ENCODE measurements at regions not wholly inside any gene's neighbourhood (a gene's known extent, or its start where the extent isn't known, plus 50 kb on each side); places are given as distances from the start of the nearest gene placed in this dataset.
"Not testable (repeated sequence)": the region's sequence is repeated elsewhere in the genome, so short reads cannot be mapped to it uniquely, and the experiment has no call there.

DNA sequence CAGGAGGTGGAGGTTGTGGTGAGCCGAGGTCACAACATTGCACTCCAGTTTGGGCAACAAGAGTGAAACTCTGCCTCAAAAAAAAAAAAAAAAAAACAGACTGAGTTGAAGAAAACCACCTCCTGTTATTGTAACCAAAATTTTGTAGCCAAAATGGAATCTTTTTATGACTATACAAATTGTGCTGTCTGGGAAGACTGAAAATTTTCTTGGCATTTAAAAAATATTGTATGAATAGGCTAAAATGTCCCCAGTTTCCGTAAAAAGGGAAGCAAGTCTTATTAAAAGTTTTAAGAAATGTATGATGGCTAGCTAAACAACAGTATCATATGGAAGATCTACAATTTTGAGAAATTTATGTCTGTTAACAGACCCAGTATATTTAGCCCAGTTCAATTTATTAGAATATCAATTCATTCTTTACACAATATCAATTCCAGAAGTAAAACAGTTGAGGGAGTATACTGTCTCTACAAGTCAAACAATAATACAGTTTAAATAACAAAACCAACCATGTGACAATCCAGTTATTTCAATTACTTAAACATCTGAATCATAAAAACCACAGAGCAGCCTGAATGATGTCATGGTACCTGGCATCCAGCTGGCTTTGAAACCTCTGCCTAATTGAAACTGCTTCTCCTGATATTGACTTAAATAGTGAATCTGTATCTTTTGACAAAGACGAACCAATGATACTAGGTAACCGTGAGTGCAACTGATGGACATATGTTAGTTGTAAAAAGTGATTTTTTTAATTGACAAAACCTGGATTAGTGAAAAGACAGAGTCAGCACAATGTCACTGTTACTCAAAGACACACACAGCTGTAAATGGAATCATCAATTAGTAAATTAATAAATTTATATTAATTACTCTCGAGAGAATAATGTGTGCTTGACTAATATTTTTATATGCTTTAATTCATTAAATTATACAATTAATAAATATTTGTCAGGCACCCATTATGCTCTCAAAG is 166.6 kb upstream of the MARCKS start:
- DNase-seq (ENCODE audit: low read depth in 4 of 4, low spot score in 3 of 4) = no peak

DNA sequence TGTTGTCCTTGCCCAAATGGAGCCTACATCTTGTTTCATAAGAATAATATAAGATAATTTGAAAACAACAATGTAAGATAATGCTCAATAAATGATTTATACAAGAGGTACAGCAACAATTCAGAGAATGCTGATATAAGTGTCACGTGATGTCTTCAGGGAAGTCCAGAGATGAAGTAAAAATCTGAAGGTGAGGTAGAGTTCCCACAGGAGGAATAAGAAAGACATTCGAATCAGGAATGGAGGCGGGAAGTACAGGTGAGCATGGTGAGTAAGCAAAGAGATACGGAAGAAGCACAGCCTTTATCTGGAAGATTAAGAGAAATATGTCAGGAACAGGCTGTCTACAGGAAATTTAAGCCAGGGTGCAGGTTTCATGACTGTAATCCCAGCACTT is 165.9 kb upstream of the MARCKS start:
- no peak for DNase-seq (ENCODE audit: low read depth in 4 of 4, low spot score in 3 of 4)

DNA sequence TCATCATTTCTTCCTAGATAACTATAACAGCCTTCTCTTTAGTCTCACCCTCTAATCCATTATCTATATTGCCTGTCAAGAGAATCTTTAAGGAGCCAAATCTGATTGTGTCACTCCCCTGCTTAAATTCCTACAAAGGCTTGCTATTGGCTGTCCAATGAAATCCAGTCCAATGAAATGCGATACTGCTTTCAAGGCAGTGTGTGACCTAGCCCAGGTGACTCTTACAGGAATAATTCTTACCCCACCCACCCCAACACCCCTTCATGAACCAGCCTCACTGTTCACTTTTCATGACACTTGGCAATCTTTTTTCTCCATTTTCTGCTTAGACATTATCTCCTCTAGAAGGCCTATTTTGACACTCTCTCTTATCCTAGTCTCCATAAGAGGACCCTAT is 163.3 kb upstream of the MARCKS start:
- no peak for DNase-seq (ENCODE audit: low read depth in 4 of 4, low spot score in 3 of 4)

DNA sequence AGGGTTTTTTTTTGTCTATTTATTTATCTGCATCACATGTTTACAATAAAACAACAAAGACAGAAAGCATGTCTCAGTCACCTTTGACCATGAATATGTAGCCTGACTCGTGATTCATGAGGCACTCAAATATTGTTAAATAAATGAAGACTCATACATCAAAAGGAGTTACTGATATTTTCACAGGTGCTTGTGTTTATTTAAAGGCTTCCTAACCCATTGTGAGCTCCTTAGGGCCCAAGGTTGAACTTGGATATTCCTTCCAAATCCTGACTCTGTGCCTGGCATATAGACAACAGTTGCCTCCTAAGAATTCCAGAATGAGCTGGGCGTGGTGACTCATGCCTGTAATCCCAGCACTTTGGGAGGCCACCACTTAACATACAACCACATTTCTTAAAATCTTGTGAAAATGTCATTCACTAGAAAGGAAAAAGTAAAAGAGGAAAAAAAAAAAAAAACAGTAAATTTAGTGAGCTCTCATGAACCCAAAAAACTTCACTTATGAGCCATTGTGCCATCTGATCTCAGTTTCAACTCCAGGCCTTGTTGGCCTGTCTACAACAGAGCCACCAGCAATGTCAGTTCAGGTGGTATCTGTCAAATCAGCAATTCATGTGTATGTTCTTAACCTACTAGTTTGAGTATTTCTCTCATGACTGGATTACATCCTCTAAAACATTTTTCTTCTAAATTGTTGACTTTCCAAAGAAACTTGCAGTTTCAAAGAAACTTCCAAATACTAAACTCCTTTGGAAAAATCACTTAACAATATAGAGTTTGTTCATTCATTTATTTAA is 162.7 kb upstream of the MARCKS start:
- DNase-seq (ENCODE audit: low read depth in 4 of 4, low spot score in 3 of 4) = no peak

DNA sequence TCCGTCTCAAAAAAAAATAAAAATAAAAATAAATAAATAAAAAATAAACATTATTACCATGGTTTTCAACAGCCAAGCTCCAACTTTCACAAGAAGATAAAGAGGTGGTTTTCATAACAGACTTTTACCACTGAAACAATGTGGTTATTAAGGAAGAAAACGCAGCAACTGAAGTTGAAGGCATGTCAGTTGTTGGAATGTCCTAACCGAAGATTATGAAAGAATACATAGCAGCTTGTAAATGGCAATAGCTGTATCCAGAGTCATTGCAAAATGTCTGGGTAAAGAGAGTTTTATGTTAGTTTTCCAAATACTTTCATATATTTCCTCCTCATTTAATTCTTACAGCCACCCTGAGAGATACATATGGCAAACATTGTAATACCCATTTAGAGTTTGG is 161.6 kb upstream of the MARCKS start:
- no peak for DNase-seq (ENCODE audit: low read depth in 4 of 4, low spot score in 3 of 4)

DNA sequence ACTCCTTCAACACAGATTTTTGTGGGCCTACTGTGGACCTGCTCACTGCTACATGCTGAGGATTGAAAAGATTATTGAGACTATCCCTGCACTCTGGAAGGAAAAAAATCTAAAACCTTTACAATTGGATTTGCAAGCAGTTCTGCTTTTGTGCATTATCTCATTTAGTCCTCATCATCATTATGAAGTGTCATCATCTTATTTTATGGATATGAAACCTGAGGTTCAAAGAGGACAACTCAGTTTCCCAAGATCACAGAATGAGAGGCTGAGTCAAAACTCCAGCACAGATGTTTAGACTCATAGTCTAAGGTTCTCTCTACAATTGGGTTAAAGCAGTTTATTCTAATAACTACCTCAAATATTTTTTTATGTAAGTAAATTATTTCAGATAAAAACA is 160.2 kb upstream of the MARCKS start:
- no peak for DNase-seq (ENCODE audit: low read depth in 4 of 4, low spot score in 3 of 4)

DNA sequence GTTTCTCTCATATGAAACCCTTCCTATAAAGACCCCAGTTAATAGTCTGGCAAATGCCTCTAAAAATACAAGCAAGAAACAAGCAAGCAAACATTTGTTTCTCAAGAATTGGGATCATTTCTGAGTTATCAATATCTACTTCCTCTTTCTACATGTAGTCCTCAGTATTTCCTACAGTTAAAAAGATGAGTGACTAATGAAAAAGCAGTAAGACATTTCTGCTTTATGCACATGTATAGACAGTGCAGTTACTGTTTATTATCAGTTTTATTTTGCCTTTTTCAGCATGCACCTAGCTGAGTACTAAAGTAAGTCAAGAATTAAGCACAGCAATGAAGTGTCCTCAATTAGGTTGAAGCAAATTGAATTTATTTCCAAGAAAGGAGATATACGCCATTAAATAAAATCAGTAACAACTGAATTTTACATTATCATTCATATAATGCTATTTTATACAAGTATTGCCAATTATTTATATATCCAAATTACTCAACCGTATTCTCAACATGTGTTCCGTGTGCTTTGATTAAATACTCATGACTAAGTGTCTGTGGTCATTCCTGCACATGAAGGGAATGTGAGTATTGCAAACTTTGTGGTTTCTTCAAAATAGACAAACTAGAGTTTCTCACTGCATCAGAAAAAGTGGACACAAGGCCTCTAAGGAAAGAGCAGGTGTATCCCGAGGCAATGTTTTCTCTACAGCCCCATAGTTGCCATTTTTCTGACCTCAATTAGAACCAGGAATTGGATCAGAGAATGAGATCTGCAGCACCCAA is 159.3 kb upstream of the MARCKS start:
- no peak for DNase-seq (ENCODE audit: low read depth in 4 of 4, low spot score in 3 of 4)

DNA sequence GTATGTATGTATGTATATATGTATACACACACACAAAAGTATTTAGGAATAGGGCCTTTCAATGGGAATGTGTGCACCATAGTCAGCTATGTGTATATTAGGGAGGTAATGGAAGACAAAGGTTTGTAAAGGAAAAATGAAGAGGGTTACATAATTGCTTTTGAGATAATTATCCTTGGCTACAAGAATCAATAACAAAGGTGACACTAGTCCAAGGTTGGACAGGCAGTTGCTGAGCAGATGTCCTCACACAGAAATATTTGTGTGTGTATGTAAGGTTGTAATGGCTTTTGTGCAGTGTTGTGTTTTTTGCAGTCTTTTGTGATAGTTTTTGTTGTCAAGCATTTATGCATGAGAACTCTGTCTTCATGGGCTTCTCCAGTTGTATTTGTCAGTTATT is 157.9 kb upstream of the MARCKS start:
- no peak for DNase-seq (ENCODE audit: low read depth in 4 of 4, low spot score in 3 of 4)

DNA sequence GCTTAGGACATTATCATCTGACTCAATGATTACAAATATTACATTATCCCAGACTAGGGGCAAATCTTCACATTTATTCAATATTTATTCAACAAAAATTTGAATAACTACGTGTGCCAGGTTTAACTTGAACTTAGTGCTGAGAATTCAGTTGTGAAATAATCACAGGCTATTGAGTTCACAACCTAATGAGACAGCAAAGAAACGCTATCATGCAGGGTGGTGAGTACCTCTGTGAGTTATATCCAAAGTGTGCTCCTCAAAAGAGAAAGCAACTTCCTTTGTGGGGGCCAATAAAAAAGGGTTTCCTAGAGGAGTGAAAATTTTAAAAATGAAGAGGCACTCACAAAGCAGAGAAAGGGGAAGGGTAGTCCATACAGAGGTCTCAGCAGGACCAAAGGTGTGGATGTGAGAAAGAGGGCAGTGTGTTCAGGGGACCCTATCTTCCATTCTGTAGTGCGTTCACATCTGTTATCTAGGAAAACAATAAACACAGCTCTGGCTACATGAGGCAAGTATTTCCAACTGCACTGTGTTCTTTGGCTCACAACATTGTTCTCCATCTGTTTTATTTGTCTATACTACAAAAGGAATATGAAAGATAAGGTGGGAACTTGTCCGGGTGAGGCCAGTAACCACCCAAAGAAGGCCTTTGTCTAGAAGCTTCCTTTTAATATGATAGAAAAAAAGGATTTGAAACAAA is 155.4 kb upstream of the MARCKS start:
- no peak for DNase-seq (ENCODE audit: low read depth in 4 of 4, low spot score in 3 of 4)

DNA sequence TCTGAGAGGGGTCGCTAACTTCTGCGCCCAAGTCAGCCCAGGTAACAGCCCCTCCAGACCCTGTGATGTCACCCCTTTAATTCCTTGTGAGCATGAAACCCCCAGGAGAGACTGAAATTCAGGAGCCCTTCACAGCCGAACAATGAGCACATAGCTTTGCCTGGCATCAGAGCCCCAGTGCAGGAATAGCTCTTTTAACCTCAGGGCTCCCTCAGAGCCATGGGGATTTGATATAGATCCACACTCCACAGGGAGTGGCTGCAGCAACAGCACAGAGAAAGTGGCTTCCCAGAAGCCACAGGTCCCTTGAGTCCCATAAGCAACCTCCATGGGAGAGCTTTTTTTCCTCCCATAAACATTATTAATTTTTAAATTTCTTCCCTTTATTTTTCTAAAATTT is 150.0 kb upstream of the MARCKS start:
- DNase-seq (ENCODE audit: low read depth in 4 of 4, low spot score in 3 of 4) = no peak

DNA sequence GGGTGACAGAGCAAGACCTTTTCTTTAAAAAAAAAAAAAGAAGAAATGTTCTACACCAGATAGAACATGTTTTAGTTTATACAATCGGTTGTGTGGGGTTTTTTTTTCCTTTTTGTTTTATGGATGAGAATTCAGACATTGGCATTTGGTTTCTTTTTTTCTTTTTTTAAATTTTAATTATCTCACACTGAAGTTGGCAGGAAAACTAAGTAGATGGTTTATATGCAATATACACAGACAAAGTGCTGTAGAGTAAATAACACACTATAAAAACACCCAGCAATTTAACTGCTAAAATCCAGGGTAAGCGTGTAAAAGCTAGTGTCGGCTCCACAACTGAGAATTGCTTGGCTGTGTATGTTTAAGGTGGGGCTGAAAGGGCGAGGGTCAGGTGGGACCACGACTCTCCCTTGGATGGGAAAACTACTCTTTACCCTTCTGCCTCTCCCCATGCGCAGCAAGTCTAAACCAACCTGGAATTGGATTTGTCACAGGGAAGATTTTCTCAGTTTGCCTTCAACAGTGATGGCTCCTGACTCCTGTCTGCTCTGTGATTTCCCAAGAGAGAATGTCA is 147.1 kb upstream of the MARCKS start:
- no peak for DNase-seq (ENCODE audit: low read depth in 4 of 4, low spot score in 3 of 4)

DNA sequence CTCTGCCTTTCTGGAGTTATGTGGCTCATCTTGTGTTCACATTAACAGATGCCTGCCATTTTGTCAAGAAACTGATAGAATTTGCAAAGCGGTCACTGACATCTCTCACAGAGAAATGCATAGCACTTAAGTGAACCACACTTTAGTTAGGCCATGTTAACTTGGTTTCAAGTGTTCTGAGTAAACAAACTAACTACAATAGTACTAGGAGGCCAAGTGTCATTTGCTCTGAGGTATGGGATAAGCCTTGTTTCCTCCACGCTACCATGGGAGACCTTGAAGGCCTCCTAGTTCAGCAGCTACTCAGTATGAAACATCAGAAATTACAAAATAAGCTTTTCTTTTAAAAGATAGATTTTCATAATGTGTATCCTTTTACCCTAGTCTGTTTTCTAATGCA is 143.5 kb upstream of the MARCKS start:
- DNase-seq (ENCODE audit: low read depth in 4 of 4, low spot score in 3 of 4) = no peak

DNA sequence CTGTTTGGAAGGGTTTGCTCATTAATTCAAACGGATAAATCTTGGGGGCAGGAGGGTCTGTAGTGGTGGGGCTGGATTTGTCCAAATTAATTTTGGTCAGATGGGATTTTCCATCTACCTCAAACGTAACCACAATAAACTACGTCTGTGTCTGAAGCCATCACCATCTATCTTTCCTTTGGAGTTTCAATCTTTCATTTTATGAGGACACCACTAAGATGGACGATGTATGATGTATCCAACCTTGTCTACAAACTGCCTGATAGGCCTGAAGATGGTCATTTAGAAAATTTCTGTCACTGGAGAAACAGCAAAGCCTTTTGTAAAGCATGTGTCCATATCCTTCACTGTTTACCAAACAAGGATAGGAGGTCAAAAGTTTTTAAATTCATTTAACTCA is 138.6 kb upstream of the MARCKS start:
- no peak for DNase-seq (ENCODE audit: low read depth in 4 of 4, low spot score in 3 of 4)

DNA sequence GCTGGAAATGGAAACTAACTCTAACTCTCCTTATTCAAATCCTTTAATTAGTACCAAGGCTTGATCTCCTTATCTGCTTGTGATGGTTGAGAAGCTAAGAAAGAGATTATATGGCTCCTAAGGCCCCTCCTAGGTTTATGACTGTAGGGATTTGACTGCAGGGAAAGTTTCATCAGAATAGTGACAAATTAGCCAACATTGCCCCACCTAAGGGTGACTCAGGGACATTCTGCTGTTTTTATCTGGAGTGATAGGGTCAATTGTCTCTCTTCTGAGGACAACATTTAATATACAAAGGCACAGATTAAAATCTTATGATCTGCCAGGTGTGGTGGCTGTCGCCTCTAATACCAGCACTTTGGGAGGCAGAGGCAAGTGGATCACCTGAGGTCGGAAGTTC is 138.1 kb upstream of the MARCKS start:
- DNase-seq (ENCODE audit: low read depth in 4 of 4, low spot score in 3 of 4) = no peak

DNA sequence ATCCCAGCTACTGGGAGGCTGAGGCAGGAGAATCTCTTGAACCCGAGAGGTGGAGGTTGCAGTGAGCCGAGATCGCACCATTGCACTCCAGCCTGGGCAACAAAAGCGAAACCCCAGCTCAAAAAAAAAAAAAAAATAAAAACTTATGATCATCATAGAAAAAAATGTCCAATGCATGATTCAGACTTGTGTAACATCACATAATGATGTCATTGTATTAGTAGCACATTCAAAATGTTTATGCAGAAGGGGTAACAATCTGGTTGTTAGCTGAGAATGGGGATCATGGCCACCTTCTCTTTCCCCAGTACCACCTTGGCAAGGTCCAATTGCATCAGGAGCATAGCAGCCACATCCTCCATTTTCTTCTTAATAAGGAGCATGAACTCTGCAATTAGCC is 137.6 kb upstream of the MARCKS start:
- DNase-seq (ENCODE audit: low read depth in 4 of 4, low spot score in 3 of 4) = no peak

DNA sequence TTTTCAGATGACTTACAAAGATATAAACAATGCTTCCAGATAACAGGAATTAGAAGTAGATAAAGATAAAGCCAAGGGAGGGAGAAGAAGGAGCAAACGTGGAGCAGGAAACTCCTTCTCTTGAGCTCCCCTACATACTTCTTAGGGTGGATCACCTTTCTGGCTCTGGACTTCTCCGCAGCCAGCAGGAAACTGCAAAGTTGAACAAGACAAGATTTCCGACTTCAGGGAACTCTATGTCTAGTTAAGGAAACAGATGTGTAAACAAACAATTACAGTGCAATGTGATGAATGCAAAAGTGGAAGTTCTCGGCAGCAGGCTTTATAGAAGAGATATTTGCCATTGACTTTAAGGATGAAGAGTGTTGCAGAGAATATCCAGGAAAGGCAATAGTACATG is 134.0 kb upstream of the MARCKS start:
- peak in 1 of 4 donors; percentile 12 for DNase-seq (ENCODE audit: low read depth in 4 of 4, low spot score in 3 of 4)

DNA sequence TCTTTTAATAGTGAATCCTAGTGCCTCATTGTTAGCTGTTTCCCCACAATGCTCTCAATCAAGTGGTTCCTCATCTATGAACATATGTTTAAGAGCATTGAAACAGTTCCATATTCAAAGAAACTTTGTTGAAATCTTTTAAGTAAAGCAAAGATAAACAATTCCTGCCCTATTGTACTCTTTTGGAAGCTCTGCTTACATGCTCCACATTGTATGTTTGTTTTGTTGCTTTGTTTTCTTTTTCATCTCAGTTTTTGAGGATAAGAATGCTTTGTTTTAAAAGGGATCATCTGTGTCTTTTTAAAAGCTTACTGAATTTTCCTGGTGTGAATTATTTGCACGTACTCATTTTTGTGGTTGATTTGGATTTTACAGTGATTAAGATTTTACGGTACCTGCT is 132.2 kb upstream of the MARCKS start:
- DNase-seq (ENCODE audit: low read depth in 4 of 4, low spot score in 3 of 4) = not testable (repeated sequence)

DNA sequence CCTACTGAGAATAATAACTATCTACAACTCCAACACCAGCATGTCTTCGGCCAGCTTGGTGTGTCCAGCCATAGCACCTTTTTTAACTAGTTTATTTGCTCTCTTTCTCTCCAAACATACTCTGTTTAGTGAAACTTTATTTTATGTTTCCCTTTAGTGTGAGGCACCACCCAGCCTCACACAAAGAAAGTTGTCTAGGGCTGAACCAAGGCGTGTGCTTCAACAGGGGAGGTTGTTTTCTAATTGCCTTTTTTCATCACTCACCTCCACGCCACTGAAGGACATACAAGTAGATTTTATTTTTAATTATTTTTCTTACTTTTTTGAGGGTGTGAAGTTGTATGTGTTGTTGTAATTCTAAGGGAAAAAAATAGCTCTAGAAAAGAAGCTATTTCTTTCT is 125.6 kb upstream of the MARCKS start:
- no peak for DNase-seq (ENCODE audit: low read depth in 4 of 4, low spot score in 3 of 4)

DNA sequence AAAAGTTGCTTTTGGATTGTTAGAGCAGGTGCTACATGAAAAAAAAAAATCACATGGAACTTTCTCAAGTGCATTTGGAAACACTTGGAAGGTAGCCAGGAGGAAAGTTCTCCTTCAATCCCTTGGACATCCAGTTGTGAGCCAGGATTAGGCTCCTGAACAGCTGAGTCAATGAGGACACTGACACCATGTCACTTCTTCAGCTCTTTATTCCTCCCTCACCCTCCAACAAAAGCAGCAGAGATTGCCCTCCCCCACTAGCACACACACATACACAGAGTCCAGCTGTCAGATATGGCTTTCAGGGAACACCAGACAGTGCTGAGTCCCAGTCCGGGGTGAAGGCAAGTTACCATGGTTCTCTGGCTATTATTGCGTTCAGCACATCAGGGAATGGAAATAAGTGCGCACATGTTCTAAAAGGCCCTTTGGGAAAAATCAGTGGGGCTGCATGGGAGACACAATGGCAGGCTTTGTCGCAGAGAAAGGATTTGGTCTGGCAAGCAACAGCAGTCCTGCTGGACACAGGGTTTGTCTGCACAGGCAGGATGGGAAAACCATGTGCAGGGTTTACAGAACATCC is 124.7 kb upstream of the MARCKS start:
- peak in 2 of 4 donors; percentile 15 to 22 for DNase-seq (ENCODE audit: low read depth in 4 of 4, low spot score in 3 of 4)

DNA sequence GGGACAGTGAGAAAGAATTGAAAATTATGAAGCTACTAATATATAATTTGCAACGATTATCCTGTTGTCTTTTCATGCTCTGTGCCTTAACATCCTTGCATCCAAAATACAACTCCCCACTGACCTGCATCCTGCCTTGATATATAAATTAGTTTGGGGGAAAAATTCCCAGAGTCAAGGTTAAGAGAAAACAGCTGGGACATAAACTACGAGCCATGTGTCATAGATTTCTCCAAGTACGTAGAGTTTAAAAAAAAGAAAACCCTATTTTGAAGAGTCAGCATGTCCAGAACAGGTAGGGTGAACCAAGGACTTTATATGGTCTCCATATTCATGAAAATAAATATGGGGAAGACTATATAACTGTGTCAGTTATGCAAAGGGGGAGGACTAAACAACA is 123.8 kb upstream of the MARCKS start:
- DNase-seq (ENCODE audit: low read depth in 4 of 4, low spot score in 3 of 4) = peak in 1 of 4 donors; percentile 7

Measured in right renal pelvis (tissue), 4 donors.